Loucy (cell line): ENCODE measurements at regions not wholly inside any gene's neighbourhood (a gene's known extent, or its start where the extent isn't known, plus 50 kb on each side); places are given as distances from the start of the nearest gene placed in this dataset.

Experiments
- H2AFZ ChIP-seq: fragments of 200-600 bp; sonication (generic); 2 replicates; pipeline ENCODE4 v1.6.0; 2016; ENCODE audit warnings: antibody characterized with exemption, mild to moderate bottlenecking, low read length, moderate library complexity
- H3F3A ChIP-seq: fragments of 200-600 bp; 2 replicates; pipeline ENCODE4 v1.6.0; 2016; ENCODE audit warnings: antibody characterized with exemption, low read depth, mild to moderate bottlenecking
- H3K27me3 ChIP-seq: fragments of 200-600 bp; sonication (generic); 2 replicates; pipeline ENCODE4 v1.6.1; 2014; ENCODE audit warnings: low read length, mild to moderate bottlenecking; ENCODE audit not compliant: insufficient read depth, poor library complexity, severe bottlenecking
- H3K36me3 ChIP-seq: fragments of 200-600 bp; sonication (generic); 2 replicates; pipeline ENCODE4 v1.6.1; 2016; ENCODE audit warnings: low read length; ENCODE audit not compliant: insufficient read depth
- H3K4me1 ChIP-seq: fragments of 200-600 bp; sonication (generic); 2 replicates; pipeline ENCODE4 v1.5.1; 2014; ENCODE audit warnings: low read length, mild to moderate bottlenecking; ENCODE audit not compliant: insufficient read depth, poor library complexity, severe bottlenecking
- H3K4me2 ChIP-seq: fragments of 200-600 bp; sonication (generic); 2 replicates; pipeline ENCODE4 v1.6.0; 2014; ENCODE audit warnings: antibody characterized with exemption, low read length, low read depth, mild to moderate bottlenecking; ENCODE audit not compliant: poor library complexity, severe bottlenecking
- H3K4me3 ChIP-seq: fragments of 200-600 bp; sonication (generic); 2 replicates; pipeline ENCODE4 v1.5.1; 2014; ENCODE audit warnings: low read length, mild to moderate bottlenecking, mixed read lengths; ENCODE audit not compliant: poor library complexity, severe bottlenecking
- H3K79me2 ChIP-seq: fragments of 200-600 bp; sonication (generic); 2 replicates; pipeline ENCODE4 v1.6.1; 2014; ENCODE audit warnings: low read length; ENCODE audit not compliant: insufficient read depth
- H3K9ac ChIP-seq: fragments of 200-600 bp; sonication (generic); 2 replicates; pipeline ENCODE4 v1.6.0; 2014; ENCODE audit warnings: mild to moderate bottlenecking, low read depth, low read length, moderate library complexity; ENCODE audit not compliant: poor library complexity, severe bottlenecking
- H3K9me2 ChIP-seq: fragments of 200-600 bp; sonication (generic); replicated peaks from 2 replicates; pipeline ENCODE4 v1.6.1; 2016; ENCODE audit warnings: low read depth, low read length, mixed read lengths
- H3K9me3 ChIP-seq: fragments of 200-600 bp; sonication (generic); 2 replicates; pipeline ENCODE4 v1.6.1; 2014; ENCODE audit warnings: mild to moderate bottlenecking, antibody characterized with exemption, low read length, low read depth; ENCODE audit not compliant: insufficient read depth
- H4K20me1 ChIP-seq: fragments of 200-600 bp; sonication (generic); 2 replicates; pipeline ENCODE4 v1.6.0; 2014; ENCODE audit warnings: antibody characterized with exemption, low read length, mild to moderate bottlenecking; ENCODE audit not compliant: insufficient read depth, poor library complexity, severe bottlenecking
- CTCF ChIP-seq: fragments of 200-600 bp; sonication (generic); conservative IDR thresholded peaks from 2 replicates; pipeline ENCODE4 v1.5.1; 2014; ENCODE audit warnings: mild to moderate bottlenecking, antibody characterized with exemption, low read length
- EZH2phosphoT487 ChIP-seq: fragments of 200-600 bp; IDR thresholded peaks from 2 replicates; pipeline ENCODE4 v1.6.1; 2018; ENCODE audit warnings: antibody characterized with exemption, mild to moderate bottlenecking, moderate library complexity, borderline replicate concordance

- no peaks in the 10 kb centered on the region for H4K20me1 ChIP-seq
- TF ChIP-seq EZH2phosphoT487 (no peak), CTCF (no peak)
- H3K27me3 ChIP-seq = no peaks in the 10 kb centered on the region
- no peaks in the 10 kb centered on the region for H3F3A ChIP-seq
- no peak overlapping the region for H3K9ac ChIP-seq
- no peaks in the 10 kb centered on the region for H3K4me1 ChIP-seq
- no peaks in the 10 kb centered on the region for H3K79me2 ChIP-seq
- H3K4me3 ChIP-seq = no peak overlapping the region
- H2AFZ ChIP-seq = no peak overlapping the region
- H3K4me2 ChIP-seq = no peak overlapping the region
- H3K36me3 ChIP-seq = no peaks in the 10 kb centered on the region
- H3K9me2 ChIP-seq = no peaks in the 10 kb centered on the region
- H3K9me3 ChIP-seq = no peaks in the 10 kb centered on the region
Measured at GRCh38 chr15:77688693-77689092, 56.0 kb upstream of the LINGO1 start.

DNA sequence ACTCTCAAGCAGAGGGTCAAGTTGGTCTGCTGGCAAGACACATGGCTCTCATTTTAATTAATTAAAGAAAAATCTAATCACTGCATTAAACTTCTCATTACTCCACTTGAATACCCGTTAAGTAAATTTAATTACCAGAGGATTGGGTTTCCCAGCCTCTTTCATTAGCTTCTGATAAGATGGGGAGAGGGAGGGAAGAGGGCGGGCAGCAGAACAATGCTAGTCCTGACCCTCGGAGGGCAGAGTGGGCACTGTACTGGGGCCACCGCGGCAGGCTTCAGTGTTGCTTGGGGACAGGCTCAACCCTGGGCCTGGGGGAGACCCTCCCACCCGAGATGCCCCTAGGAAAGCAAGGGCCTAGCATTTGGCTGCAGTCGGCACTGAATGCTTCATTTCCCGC, 55.6 kb upstream of the LINGO1 start:
- no peaks in the 10 kb centered on the region for H3K79me2 ChIP-seq
- H3K9me3 ChIP-seq = no peaks in the 10 kb centered on the region
- no peaks in the 10 kb centered on the region for H4K20me1 ChIP-seq
- no peaks in the 10 kb centered on the region for H3K9me2 ChIP-seq
- no peak overlapping the region for H3K4me2 ChIP-seq
- no peak overlapping the region for H3K4me3 ChIP-seq
- H3F3A ChIP-seq = no peaks in the 10 kb centered on the region
- no peak overlapping the region for H3K9ac ChIP-seq
- H3K4me1 ChIP-seq = no peaks in the 10 kb centered on the region
- TF ChIP-seq EZH2phosphoT487 = no peak
- TF ChIP-seq CTCF = no peak
- H3K36me3 ChIP-seq = no peaks in the 10 kb centered on the region
- H3K27me3 ChIP-seq = no peaks in the 10 kb centered on the region
- H2AFZ ChIP-seq = no peak overlapping the region

DNA sequence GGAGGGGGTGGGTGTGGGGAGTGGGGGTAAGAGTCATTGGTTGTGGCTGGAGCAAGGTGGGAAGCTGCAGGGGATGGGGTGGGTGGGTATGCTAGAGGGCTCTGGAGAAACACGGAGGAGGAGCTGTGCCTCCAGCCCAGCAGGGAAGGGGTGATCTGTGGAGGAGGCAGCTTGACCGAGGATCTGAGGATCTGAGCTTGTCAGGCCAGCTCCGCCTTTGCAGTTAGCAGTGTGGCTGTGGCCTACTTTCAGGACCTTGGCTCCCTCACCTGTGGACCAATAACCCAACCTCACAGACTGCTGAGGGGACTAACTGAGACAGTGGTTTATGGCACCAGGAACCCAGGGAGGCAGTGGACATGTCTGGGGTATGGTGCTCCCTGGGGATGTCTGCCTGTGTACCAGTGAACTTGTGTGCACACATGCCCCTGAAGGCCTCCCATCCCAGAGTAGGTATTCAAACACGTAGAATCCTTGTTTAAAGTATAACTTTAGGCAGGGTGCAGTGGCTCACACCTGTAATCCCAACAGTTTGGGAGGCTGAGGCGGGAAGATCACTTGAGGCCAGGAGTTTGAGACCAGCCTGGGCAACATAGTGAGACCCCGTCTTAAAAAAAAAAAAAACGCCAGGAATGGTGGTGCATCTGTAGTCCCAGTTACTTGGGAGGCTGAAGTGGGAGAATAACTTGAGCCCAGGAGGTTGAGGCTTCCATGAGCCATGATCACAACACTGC, 52.5 kb upstream of the LINGO1 start:
- Histone ChIP-seq H3K4me3 (no peak overlapping the region), H4K20me1 (no peaks in the 10 kb centered on the region), H2AFZ (no peak overlapping the region), H3K4me1 (no peaks in the 10 kb centered on the region), H3K9ac (no peak overlapping the region), H3K36me3 (no peaks in the 10 kb centered on the region), H3K79me2 (no peaks in the 10 kb centered on the region), H3K4me2 (no peak overlapping the region), H3F3A (no peaks in the 10 kb centered on the region), H3K9me3 (no peaks in the 10 kb centered on the region), H3K27me3 (no peaks in the 10 kb centered on the region), H3K9me2 (no peaks in the 10 kb centered on the region)
- no peak for TF ChIP-seq CTCF
- no peak for TF ChIP-seq EZH2phosphoT487
